ENCODE measurements at regions not wholly inside any gene's neighbourhood (a gene's known extent, or its start where the extent isn't known, plus 50 kb on each side); places are given as distances from the start of the nearest gene placed in this dataset.

DNA sequence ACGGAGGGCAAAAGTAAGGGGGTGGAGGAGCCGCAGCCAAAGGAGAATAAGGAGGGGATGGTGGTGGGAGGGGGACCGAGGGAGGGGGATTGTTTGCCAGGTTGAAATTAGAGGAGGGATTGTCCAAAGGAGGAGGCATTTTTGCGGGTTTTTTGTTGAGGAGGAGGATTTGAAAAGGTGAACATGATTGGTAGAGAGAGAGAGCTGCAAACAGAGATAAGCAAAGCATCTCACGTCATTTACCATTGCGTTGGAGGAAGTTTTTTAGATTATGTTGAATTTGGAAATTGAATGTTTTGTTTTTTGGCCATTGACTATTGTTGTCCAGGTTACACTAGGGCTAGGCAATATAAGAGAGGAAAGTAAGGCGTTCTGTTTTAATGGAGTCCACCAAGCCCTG lies 54.5 kb upstream of the ABCB7 start:
- no peaks in the 10 kb centered on the region for H3K4me1 Mint-ChIP-seq
- H2BK20ac ChIP-seq (ENCODE audit: low read depth, low read length, poor library complexity, severe bottlenecking) = no peak overlapping the region
- no peaks in the 10 kb centered on the region for H3K4me1 ChIP-seq (ENCODE audit: insufficient read depth, low read length)
- H3K27me3 ChIP-seq (ENCODE audit: insufficient read depth, low read length) = no peaks in the 10 kb centered on the region
- no peak overlapping the region for H4K8ac ChIP-seq (replicated peaks; ENCODE audit: insufficient read length, low read depth, low read length)
- no peak overlapping the region for H2BK5ac ChIP-seq (ENCODE audit: insufficient read length, low read length)
- H3K23ac ChIP-seq (ENCODE audit: insufficient read length, low read depth, low read length) = no peak overlapping the region
- no peak overlapping the region for H3T11ph ChIP-seq (ENCODE audit: low read length)
- no peak overlapping the region for H3K27ac ChIP-seq (ENCODE audit: insufficient read length, low read depth, low read length)
- H3K9ac ChIP-seq (ENCODE audit: extremely low read depth, insufficient read length, low read length) = no peak overlapping the region
- no peak overlapping the region for H2AFZ ChIP-seq (ENCODE audit: low read length)
- no peak overlapping the region for H3K4me3 Mint-ChIP-seq
- peaks cover 3 to 8% (median 6%) of the 10 kb centered on the region in 3 experiments; a peak in 3 of 7 replicates for H3K36me3 Mint-ChIP-seq (ENCODE audit: insufficient read depth in 1 of 3, low read depth in 3 of 3)
- H4K91ac ChIP-seq (ENCODE audit: insufficient read length, low read depth, low read length) = no peak overlapping the region
- H4K5ac ChIP-seq (ENCODE audit: insufficient read length, low read depth, low read length) = no peak overlapping the region
- H3K4ac ChIP-seq (ENCODE audit: low read depth, low read length) = no peak overlapping the region
- H3K27ac Mint-ChIP-seq = no peak overlapping the region
- no peak for TF ChIP-seq CTCF (conservative IDR thresholded peaks at IDR 0.05)
- no peak overlapping the region for H3K14ac ChIP-seq (ENCODE audit: insufficient read depth, low read length)
- peaks cover 1% of the 10 kb centered on the region; the same call in 1 of the 2 replicates for H3K27me3 Mint-ChIP-seq (ENCODE audit: low read depth)
- no peak for DNase-seq
- no peak overlapping the region for H2BK12ac ChIP-seq (ENCODE audit: insufficient read length, low read depth, low read length)
- H3K18ac ChIP-seq (ENCODE audit: insufficient read length, low read depth, low read length) = no peak overlapping the region
- no peak overlapping the region for H2AK5ac ChIP-seq (ENCODE audit: insufficient read length, low read length)
- H3K23me2 ChIP-seq (ENCODE audit: insufficient read length, low read depth, low read length, poor library complexity, severe bottlenecking) = no peaks in the 10 kb centered on the region
- H3K56ac ChIP-seq (ENCODE audit: insufficient read length, low read depth, low read length) = no peak overlapping the region
- WGBS (ENCODE audit: extremely low coverage, insufficient read length, low lambda C conversion rate) = 100% methylated on average over 1 of the region's 7 CpGs
- no peaks in the 10 kb centered on the region for H4K20me1 ChIP-seq (ENCODE audit: control insufficient read depth, insufficient read depth, insufficient read length)
- no peaks in the 10 kb centered on the region for H3K79me1 ChIP-seq (ENCODE audit: insufficient read depth, low read depth, low read length, poor library complexity, severe bottlenecking)
- no peak overlapping the region for H2BK120ac ChIP-seq (ENCODE audit: low read depth, low read length, poor library complexity, severe bottlenecking)
- no peak overlapping the region for H2BK15ac ChIP-seq (ENCODE audit: low read depth, low read length)
- H3K4me2 ChIP-seq (ENCODE audit: insufficient read depth, insufficient read length, low read length) = no peak overlapping the region
- H3K9me3 Mint-ChIP-seq = peaks cover 64 to 76% of the 10 kb centered on the region in 2 experiments
- no peaks in the 10 kb centered on the region for H3K79me2 ChIP-seq (ENCODE audit: insufficient read depth, low read length)
- peaks cover 29% of the 10 kb centered on the region for H3K9me3 ChIP-seq (ENCODE audit: control insufficient read depth, low read depth, low read length)
